H1 (cell line): ENCODE measurements at regions not wholly inside any gene's neighbourhood (a gene's known extent, or its start where the extent isn't known, plus 50 kb on each side); places are given as distances from the start of the nearest gene placed in this dataset.

Experiments used
- CTCF ChIA-PET: fragments of 300-600 bp; sonication (Branson Sonifier 250); formaldehyde crosslinking; loops from one replicate; lab custom pipeline; 2021; ENCODE audit not compliant: partially characterized antibody; lab: Charles Lee
- POLR2A ChIA-PET: fragments of 300-600 bp; sonication (Branson Sonifier 250); formaldehyde crosslinking; loops from one replicate; lab custom pipeline; 2021; ENCODE audit warnings: inconsistent platforms; ENCODE audit not compliant: partially characterized antibody; lab: Charles Lee
- DNase-seq, 2 experiments: peaks; one replicate each; pipeline versions ENCODE4 v3.0.0 to v3.0.0-alpha.2; 2010 to 2022; ENCODE audit warnings: low spot score in 2 of 2, low read depth in 1 of 2, mixed read lengths in 1 of 2
- FAIRE-seq: peaks from 2 replicates; lab custom pipeline; 2011; peaks lifted over from hg19 to GRCh38; lab: Jason Lieb, UNC
- H2AFZ ChIP-seq: 2 replicates; pipeline ENCODE4 v1.8.1; 2012; ENCODE audit warnings: low read length, inconsistent platforms
- H2AK5ac ChIP-seq: 2 replicates; pipeline ENCODE4 v1.6.1; 2013; ENCODE audit warnings: low read depth, low read length
- H2BK120ac ChIP-seq: replicated peaks from 2 replicates; pipeline ENCODE3; 2013; ENCODE audit warnings: low read depth, low read length, inconsistent platforms
- H2BK12ac ChIP-seq: 2 replicates; pipeline ENCODE4 v1.6.1; 2013; ENCODE audit warnings: low read depth, low read length
- H2BK15ac ChIP-seq: 2 replicates; pipeline ENCODE4 v1.6.1; 2013; ENCODE audit warnings: low read length
- H2BK20ac ChIP-seq: 2 replicates; pipeline ENCODE4 v1.6.1; 2013; ENCODE audit warnings: low read length
- H2BK5ac ChIP-seq: 2 replicates; pipeline ENCODE4 v1.6.1; 2013; ENCODE audit warnings: low read depth, low read length
- H3K14ac ChIP-seq: 2 replicates; pipeline ENCODE4 v1.6.1; 2013; ENCODE audit warnings: inconsistent platforms; ENCODE audit not compliant: insufficient read length
- H3K18ac ChIP-seq: 2 replicates; pipeline ENCODE4 v1.6.1; 2013; ENCODE audit warnings: low read length; ENCODE audit errors: extremely low read depth
- H3K23ac ChIP-seq: 2 replicates; pipeline ENCODE4 v1.6.1; 2013; ENCODE audit warnings: inconsistent platforms; ENCODE audit not compliant: insufficient read length
- H3K23me2 ChIP-seq: 2 replicates; pipeline ENCODE4 v1.6.1; 2013; ENCODE audit warnings: low read depth, low read length
- H3K27ac ChIP-seq: 2 replicates; pipeline ENCODE4 v1.6.1; 2011; ENCODE audit warnings: low read depth, low read length, inconsistent platforms
- H3K27me3 ChIP-seq, 4 experiments: replicated peaks in 1 of 4; 1 replicate in 1 of 4; 2 replicates in 3 of 4; pipeline versions ENCODE4 v1.6.1 to v1.8.1; 2011 to 2013; ENCODE audit warnings: low read length in 3 of 4, mild to moderate bottlenecking in 3 of 4, inconsistent platforms in 2 of 4, mixed read lengths in 2 of 4, moderate library complexity in 1 of 4; ENCODE audit not compliant: control insufficient read depth in 3 of 4, insufficient read depth in 3 of 4; ENCODE audit errors: extremely low read depth in 1 of 4
- H3K36me3 ChIP-seq, 4 experiments: 2 replicates each; pipeline versions ENCODE4 v1.6.1 to v1.8.1; 2011 to 2013; ENCODE audit warnings: mild to moderate bottlenecking in 4 of 4, low read length in 3 of 4, moderate library complexity in 2 of 4, control low read depth in 1 of 4, inconsistent platforms in 1 of 4; ENCODE audit not compliant: insufficient read depth in 4 of 4, control insufficient read depth in 2 of 4
- H3K4ac ChIP-seq: replicated peaks from 2 replicates; pipeline ENCODE3; 2013; ENCODE audit warnings: low read length, low read depth, mixed read lengths, inconsistent platforms; ENCODE audit not compliant: insufficient read length
- H3K4me1 ChIP-seq, 4 experiments: replicated peaks in 1 of 4; 1 replicate in 1 of 4; 2 replicates in 3 of 4; pipeline versions ENCODE4 v1.6.1 to v1.8.1; 2011 to 2013; ENCODE audit warnings: low read length in 3 of 4, inconsistent platforms in 2 of 4, mixed read lengths in 1 of 4; ENCODE audit not compliant: insufficient read depth in 4 of 4, control insufficient read depth in 3 of 4
- H3K4me2 ChIP-seq, 2 experiments: 2 replicates each; pipeline versions ENCODE4 v1.6.1 to v1.8.1; 2011 to 2013; ENCODE audit warnings: low read depth in 2 of 2, low read length in 2 of 2, control low read depth in 1 of 2, inconsistent platforms in 1 of 2, mild to moderate bottlenecking in 1 of 2; ENCODE audit not compliant: insufficient read depth in 1 of 2
- H3K4me3 ChIP-seq, 4 experiments: fragments of 200-600, 300-600 bp in 1 of 4; sonication (generic), shearing (Covaris generic), sonication (Bioruptor Twin) in 1 of 4; 2 replicates each; pipeline versions ENCODE4 v1.5.1 to v1.8.1; 2011 to 2016; ENCODE audit warnings: low read length in 4 of 4, low read depth in 3 of 4, control low read depth in 2 of 4, inconsistent platforms in 2 of 4, mild to moderate bottlenecking in 2 of 4, mixed read lengths in 1 of 4, moderate library complexity in 1 of 4; ENCODE audit not compliant: insufficient read depth in 2 of 4; ENCODE audit errors: extremely low read depth in 1 of 4
- H3K56ac ChIP-seq: replicated peaks from 2 replicates; pipeline ENCODE3; 2013; ENCODE audit warnings: low read depth, mild to moderate bottlenecking, mixed read lengths, low read length, inconsistent platforms; ENCODE audit not compliant: insufficient read length
- H3K79me1 ChIP-seq: 2 replicates; pipeline ENCODE4 v1.6.1; 2013; ENCODE audit warnings: low read depth, low read length, control low read depth
- H3K79me2 ChIP-seq, 2 experiments: 2 replicates each; pipeline versions ENCODE4 v1.6.1 to v1.8.1; 2012 to 2013; ENCODE audit warnings: low read length in 2 of 2, mild to moderate bottlenecking in 2 of 2, inconsistent platforms in 1 of 2; ENCODE audit not compliant: insufficient read depth in 2 of 2, control insufficient read depth in 1 of 2
- H3K9ac ChIP-seq, 4 experiments: replicated peaks in 1 of 4; 1 replicate in 1 of 4; 2 replicates in 3 of 4; pipeline versions ENCODE4 v1.6.1 to v1.8.1; 2011 to 2013; ENCODE audit warnings: low read depth in 3 of 4, low read length in 3 of 4, control low read depth in 2 of 4, mild to moderate bottlenecking in 2 of 4, moderate library complexity in 2 of 4, inconsistent platforms in 1 of 4; ENCODE audit errors: extremely low read depth in 1 of 4
- H3K9me3 ChIP-seq, 2 experiments: 2 replicates each; pipeline versions ENCODE4 v1.6.1 to v1.8.1; 2012 to 2013; ENCODE audit warnings: mild to moderate bottlenecking in 2 of 2, moderate library complexity in 2 of 2, control low read depth in 1 of 2, inconsistent platforms in 1 of 2, low read depth in 1 of 2, low read length in 1 of 2, mixed read lengths in 1 of 2; ENCODE audit not compliant: insufficient read depth in 2 of 2
- H4K20me1 ChIP-seq, 2 experiments: replicated peaks in 1 of 2; 2 replicates each; pipeline versions ENCODE3 to v1.8.1; 2011 to 2013; ENCODE audit warnings: inconsistent platforms in 2 of 2, low read length in 2 of 2, mild to moderate bottlenecking in 1 of 2; ENCODE audit not compliant: insufficient read depth in 2 of 2, control insufficient read depth in 1 of 2
- H4K5ac ChIP-seq: 2 replicates; pipeline ENCODE4 v1.6.1; 2013; ENCODE audit warnings: low read length, low read depth, mixed read lengths, inconsistent platforms; ENCODE audit not compliant: insufficient read length
- H4K8ac ChIP-seq: 2 replicates; pipeline ENCODE4 v1.8.0; 2013; ENCODE audit warnings: mild to moderate bottlenecking, moderate library complexity, low read length, inconsistent platforms; ENCODE audit not compliant: insufficient read depth; ENCODE audit errors: extremely low read depth
- H4K91ac ChIP-seq: replicated peaks from 2 replicates; pipeline ENCODE3; 2013; ENCODE audit warnings: low read length, mixed read lengths, inconsistent platforms; ENCODE audit not compliant: insufficient read length
- CBX8 ChIP-seq: fragments of 300-800, 300-1000 bp; sonication (generic); IDR thresholded peaks from 2 replicates; pipeline ENCODE4 v1.7.1; 2016; ENCODE audit warnings: low read depth, low read length, borderline replicate concordance
- CEBPB ChIP-seq: IDR thresholded peaks from 2 replicates; pipeline ENCODE4 v1.6.1; 2012; ENCODE audit warnings: low read depth, low read length
- E2F6 ChIP-seq: IDR thresholded peaks from 2 replicates; pipeline ENCODE4 v1.6.1; 2012; ENCODE audit warnings: inconsistent platforms
- RFX5 ChIP-seq: IDR thresholded peaks from 2 replicates; pipeline ENCODE4 v1.6.1; 2011; ENCODE audit warnings: low read depth, low read length, improper control_type of control experiment, borderline replicate concordance
- TCF12 ChIP-seq: IDR thresholded peaks from 2 replicates; pipeline ENCODE4 v1.6.1; 2011; ENCODE audit warnings: low read depth, mild to moderate bottlenecking, low read length
- WGBS, 2 experiments: shearing (Covaris generic) in 1 of 2; methylation state at CpG; one replicate each; pipeline versions ENCODE4 v1.1.6 to v1.1.7; 2013 to 2015; ENCODE audit warnings: low lambda C conversion rate in 2 of 2, mixed read lengths in 2 of 2, inconsistent platforms in 1 of 2, low coverage in 1 of 2, missing lambda C conversion rate in 1 of 2; ENCODE audit not compliant: insufficient replicate concordance in 2 of 2, insufficient coverage in 1 of 2, insufficient read length in 1 of 2; ENCODE audit errors: extremely low coverage in 1 of 2, missing lambda C conversion rate in 1 of 2; 5-methylcytosine and 5-hydroxymethylcytosine counted together

- Histone ChIP-seq H3K27ac (no peak overlapping the region), H2BK120ac (no peak overlapping the region), H2BK15ac (no peak overlapping the region), H3K56ac (no peak overlapping the region), H4K8ac (no peak overlapping the region), H3K79me1 (no peaks in the 10 kb centered on the region), H3K4me2 (no peak overlapping the region), H3K36me3 (no peaks in the 10 kb centered on the region), H3K18ac (no peak overlapping the region), H3K23me2 (no peaks in the 10 kb centered on the region), H2BK20ac (no peak overlapping the region), H2AK5ac (no peak overlapping the region), H2BK12ac (no peak overlapping the region), H2BK5ac (no peak overlapping the region), H4K5ac (no peak overlapping the region), H3K23ac (no peak overlapping the region), H4K20me1 (no peaks in the 10 kb centered on the region), H2AFZ (no peak overlapping the region), H3K4me1 (no peaks in the 10 kb centered on the region), H3K79me2 (no peaks in the 10 kb centered on the region), H3K4me3 (no peak overlapping the region), H3K9me3 (no peaks in the 10 kb centered on the region), H4K91ac (no peak overlapping the region), H3K4ac (no peak overlapping the region), H3K27me3 (no peaks in the 10 kb centered on the region), H3K9ac (no peak overlapping the region), H3K14ac (no peak overlapping the region)
- no peak for TF ChIP-seq CEBPB
- no peak for TF ChIP-seq TCF12
- no peak for TF ChIP-seq E2F6
- no peak for TF ChIP-seq RFX5
- TF ChIP-seq CBX8, result no peak
- DNase-seq (no peak), FAIRE-seq (no peak)
- ChIA-PET POLR2A (no interaction called here), CTCF (no interaction called here)
- WGBS, 2 experiments, result 82% methylated on average over 3 of the region's 3 CpGs; no CpG with 5 or more reads in 1 of the 2 experiments
Observed at GRCh38 chr2:219881851-219882250, 254.4 kb downstream of the SLC4A3 start.
